ENCODE measurements at regions not wholly inside any gene's neighbourhood (a gene's known extent, or its start where the extent isn't known, plus 50 kb on each side); places are given as distances from the start of the nearest gene placed in this dataset.

DNA sequence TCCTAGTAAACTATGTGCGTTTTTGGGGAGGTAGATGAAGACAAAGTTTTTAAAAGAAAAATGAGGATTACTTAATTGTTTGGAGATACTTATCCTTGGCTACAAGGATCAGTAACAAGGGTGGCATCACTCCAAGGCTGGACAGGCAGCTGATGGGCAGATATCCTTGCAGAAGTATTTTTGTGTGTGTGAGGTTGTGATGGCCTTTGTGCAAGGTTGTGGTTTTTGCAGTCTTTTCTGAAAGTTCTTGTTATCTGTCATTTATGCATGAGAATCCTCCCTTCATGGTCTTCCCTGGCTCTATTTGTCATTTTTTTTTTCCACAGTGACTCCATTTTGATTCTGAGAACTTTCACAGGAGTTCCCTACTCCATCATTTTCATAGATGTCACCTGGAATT lies 96.0 kb upstream of the C1GALT1C1 start:
- TF ChIP-seq EP300 (IDR thresholded peaks at IDR 0.05) = no peak
- TF ChIP-seq, protein P1, sequence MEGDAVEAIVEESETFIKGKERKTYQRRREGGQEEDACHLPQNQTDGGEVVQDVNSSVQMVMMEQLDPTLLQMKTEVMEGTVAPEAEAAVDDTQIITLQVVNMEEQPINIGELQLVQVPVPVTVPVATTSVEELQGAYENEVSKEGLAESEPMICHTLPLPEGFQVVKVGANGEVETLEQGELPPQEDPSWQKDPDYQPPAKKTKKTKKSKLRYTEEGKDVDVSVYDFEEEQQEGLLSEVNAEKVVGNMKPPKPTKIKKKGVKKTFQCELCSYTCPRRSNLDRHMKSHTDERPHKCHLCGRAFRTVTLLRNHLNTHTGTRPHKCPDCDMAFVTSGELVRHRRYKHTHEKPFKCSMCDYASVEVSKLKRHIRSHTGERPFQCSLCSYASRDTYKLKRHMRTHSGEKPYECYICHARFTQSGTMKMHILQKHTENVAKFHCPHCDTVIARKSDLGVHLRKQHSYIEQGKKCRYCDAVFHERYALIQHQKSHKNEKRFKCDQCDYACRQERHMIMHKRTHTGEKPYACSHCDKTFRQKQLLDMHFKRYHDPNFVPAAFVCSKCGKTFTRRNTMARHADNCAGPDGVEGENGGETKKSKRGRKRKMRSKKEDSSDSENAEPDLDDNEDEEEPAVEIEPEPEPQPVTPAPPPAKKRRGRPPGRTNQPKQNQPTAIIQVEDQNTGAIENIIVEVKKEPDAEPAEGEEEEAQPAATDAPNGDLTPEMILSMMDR (IDR thresholded peaks at IDR 0.05) = no peak
- no peak for TF ChIP-seq ZFP36 (IDR thresholded peaks at IDR 0.05; ENCODE audit: borderline replicate concordance, partially characterized antibody)
- no peak for TF ChIP-seq POLR2A (IDR thresholded peaks at IDR 0.05; ENCODE audit: low read length)
- TF ChIP-seq KDM5A (IDR thresholded peaks at IDR 0.05) = no peak
- TF ChIP-seq SMC3 (IDR thresholded peaks at IDR 0.05) = no peak
- TF ChIP-seq ZC3H11A (IDR thresholded peaks at IDR 0.05) = no peak
- TF ChIP-seq BHLHE40 (IDR thresholded peaks at IDR 0.05; ENCODE audit: low read depth, low read length) = no peak
- TF ChIP-seq EHMT2 (IDR thresholded peaks at IDR 0.05; ENCODE audit: low read depth) = no peak

Measured in A549 (cell line).